ENCODE measurements at regions not wholly inside any gene's neighbourhood (a gene's known extent, or its start where the extent isn't known, plus 50 kb on each side); places are given as distances from the start of the nearest gene placed in this dataset.

DNA sequence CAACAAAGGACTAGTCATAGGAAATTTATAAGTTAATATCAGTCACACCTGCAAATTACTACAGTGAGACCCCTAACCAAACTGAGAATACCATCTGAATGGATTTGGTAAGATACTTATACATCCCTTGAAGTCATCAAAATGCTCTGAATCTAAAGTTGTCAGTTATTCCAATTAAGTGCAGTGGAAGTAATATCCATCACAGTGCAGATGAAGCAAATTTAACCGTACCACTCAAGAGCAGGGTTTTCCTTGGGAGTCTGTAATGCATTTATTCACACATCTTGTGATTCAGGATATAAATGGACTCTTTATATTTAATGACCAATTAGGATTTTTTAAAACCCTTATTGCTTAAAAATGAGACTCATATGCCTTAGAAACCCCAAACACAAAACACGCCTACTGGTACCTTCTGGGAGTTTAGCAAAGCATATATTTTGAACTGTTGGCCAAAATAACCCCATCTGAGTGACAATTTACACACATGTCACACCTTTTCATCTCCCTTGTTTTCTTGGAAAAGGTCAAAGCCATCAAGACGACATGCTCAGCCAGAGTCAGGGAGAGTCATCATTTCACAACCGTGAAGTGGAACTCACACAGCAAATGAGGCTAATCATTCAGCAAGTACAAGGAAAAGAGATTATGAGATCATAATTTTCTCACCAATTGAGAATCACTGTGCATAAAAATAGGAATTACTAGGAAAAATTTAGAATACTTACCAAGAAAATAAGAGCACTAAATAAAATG lies 303.7 kb downstream of the HNRNPD start:
- TF ChIP-seq FOXP2 (optimal IDR thresholded peaks at IDR 0.05; ENCODE audit: borderline replicate concordance, extremely low read depth, extremely low read length, insufficient read depth), result no peak
- TF ChIP-seq SIN3A (IDR thresholded peaks at IDR 0.05; ENCODE audit: borderline replicate concordance, insufficient read depth, low read length), result no peak
- TF ChIP-seq, protein P1, sequence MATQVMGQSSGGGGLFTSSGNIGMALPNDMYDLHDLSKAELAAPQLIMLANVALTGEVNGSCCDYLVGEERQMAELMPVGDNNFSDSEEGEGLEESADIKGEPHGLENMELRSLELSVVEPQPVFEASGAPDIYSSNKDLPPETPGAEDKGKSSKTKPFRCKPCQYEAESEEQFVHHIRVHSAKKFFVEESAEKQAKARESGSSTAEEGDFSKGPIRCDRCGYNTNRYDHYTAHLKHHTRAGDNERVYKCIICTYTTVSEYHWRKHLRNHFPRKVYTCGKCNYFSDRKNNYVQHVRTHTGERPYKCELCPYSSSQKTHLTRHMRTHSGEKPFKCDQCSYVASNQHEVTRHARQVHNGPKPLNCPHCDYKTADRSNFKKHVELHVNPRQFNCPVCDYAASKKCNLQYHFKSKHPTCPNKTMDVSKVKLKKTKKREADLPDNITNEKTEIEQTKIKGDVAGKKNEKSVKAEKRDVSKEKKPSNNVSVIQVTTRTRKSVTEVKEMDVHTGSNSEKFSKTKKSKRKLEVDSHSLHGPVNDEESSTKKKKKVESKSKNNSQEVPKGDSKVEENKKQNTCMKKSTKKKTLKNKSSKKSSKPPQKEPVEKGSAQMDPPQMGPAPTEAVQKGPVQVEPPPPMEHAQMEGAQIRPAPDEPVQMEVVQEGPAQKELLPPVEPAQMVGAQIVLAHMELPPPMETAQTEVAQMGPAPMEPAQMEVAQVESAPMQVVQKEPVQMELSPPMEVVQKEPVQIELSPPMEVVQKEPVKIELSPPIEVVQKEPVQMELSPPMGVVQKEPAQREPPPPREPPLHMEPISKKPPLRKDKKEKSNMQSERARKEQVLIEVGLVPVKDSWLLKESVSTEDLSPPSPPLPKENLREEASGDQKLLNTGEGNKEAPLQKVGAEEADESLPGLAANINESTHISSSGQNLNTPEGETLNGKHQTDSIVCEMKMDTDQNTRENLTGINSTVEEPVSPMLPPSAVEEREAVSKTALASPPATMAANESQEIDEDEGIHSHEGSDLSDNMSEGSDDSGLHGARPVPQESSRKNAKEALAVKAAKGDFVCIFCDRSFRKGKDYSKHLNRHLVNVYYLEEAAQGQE (IDR thresholded peaks at IDR 0.05; ENCODE audit: insufficient read depth in 1 of 2, low read depth in 2 of 2, low read length in 2 of 2), result no peak
- TF ChIP-seq POLR2AphosphoS5 (IDR thresholded peaks at IDR 0.05; ENCODE audit: low read depth, low read length), result no peak
- TF ChIP-seq TAF1 (IDR thresholded peaks at IDR 0.05; ENCODE audit: borderline replicate concordance, insufficient read depth, low read length), result no peak

DNA sequence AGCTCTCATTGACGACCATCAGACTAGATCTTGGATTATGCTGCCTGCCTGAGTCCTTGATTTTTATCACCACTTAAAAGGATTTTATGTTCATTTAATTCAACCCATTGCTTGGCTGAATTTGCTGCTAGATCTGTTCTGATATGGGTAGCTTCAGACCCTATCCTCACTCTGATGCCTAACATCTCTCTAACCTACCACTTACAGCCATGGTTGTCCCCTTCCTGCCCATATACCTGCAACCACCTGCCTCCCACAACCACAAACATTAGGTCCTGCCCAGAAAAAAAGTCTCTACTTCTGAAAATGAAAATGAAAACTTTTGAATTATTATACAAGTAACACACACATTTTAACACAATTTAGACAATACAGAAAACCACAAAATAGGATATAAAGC lies 310.8 kb downstream of the HNRNPD start:
- no peak for TF ChIP-seq POLR2AphosphoS5 (IDR thresholded peaks at IDR 0.05; ENCODE audit: low read depth, low read length)
- no peak for TF ChIP-seq TAF1 (IDR thresholded peaks at IDR 0.05; ENCODE audit: borderline replicate concordance, insufficient read depth, low read length)
- TF ChIP-seq, protein P1 (IDR thresholded peaks at IDR 0.05; ENCODE audit: insufficient read depth in 1 of 2, low read depth in 2 of 2, low read length in 2 of 2), result no peak

- TF ChIP-seq FOXP2 (optimal IDR thresholded peaks at IDR 0.05; ENCODE audit: borderline replicate concordance, extremely low read depth, extremely low read length, insufficient read depth) (no peak), SIN3A (IDR thresholded peaks at IDR 0.05; ENCODE audit: borderline replicate concordance, insufficient read depth, low read length) (no peak), TAF1 (IDR thresholded peaks at IDR 0.05; ENCODE audit: borderline replicate concordance, insufficient read depth, low read length) (no peak)
Observed at GRCh38 chr4:82057990-82058544, 315.7 kb downstream of the HNRNPD start.

GRCh38 chr4:82055156-82055555 lies 318.6 kb downstream of the HNRNPD start:
- TF ChIP-seq FOXP2 (optimal IDR thresholded peaks at IDR 0.05; ENCODE audit: borderline replicate concordance, extremely low read depth, extremely low read length, insufficient read depth) (no peak), POLR2AphosphoS5 (IDR thresholded peaks at IDR 0.05; ENCODE audit: low read depth, low read length) (no peak), SIN3A (IDR thresholded peaks at IDR 0.05; ENCODE audit: borderline replicate concordance, insufficient read depth, low read length) (no peak), TAF1 (IDR thresholded peaks at IDR 0.05; ENCODE audit: borderline replicate concordance, insufficient read depth, low read length) (no peak)
- TF ChIP-seq, protein P1 (IDR thresholded peaks at IDR 0.05; ENCODE audit: insufficient read depth in 1 of 2, low read depth in 2 of 2, low read length in 2 of 2), result no peak

GRCh38 chr4:82053396-82053795 lies 320.4 kb downstream of the HNRNPD start:
- TF ChIP-seq POLR2AphosphoS5 (IDR thresholded peaks at IDR 0.05; ENCODE audit: low read depth, low read length), result no peak
- TF ChIP-seq SIN3A (IDR thresholded peaks at IDR 0.05; ENCODE audit: borderline replicate concordance, insufficient read depth, low read length), result no peak
- no peak for TF ChIP-seq TAF1 (IDR thresholded peaks at IDR 0.05; ENCODE audit: borderline replicate concordance, insufficient read depth, low read length)
- TF ChIP-seq, protein P1 (IDR thresholded peaks at IDR 0.05; ENCODE audit: insufficient read depth in 1 of 2, low read depth in 2 of 2, low read length in 2 of 2), result no peak
